ENCODE measurements at regions not wholly inside any gene's neighbourhood (a gene's known extent, or its start where the extent isn't known, plus 50 kb on each side); places are given as distances from the start of the nearest gene placed in this dataset.

- no peak for ATAC-seq
- H3K9me3 Mint-ChIP-seq = no peaks in the 10 kb centered on the region
- TF ChIP-seq CTCF (IDR thresholded peaks at IDR 0.05) = no peak
- ChIA-PET POLR2A (no interaction called here), CTCF (interaction anchor here (1.4 kb wide), 1 partner anchor 1281 kb away, joined by 3 read pairs; no protein-coding TSS in a partner anchor)
- H3K4me3 Mint-ChIP-seq = no peak overlapping the region
- no peaks in the 10 kb centered on the region for H3K36me3 Mint-ChIP-seq (ENCODE audit: low read depth)
- peaks cover 6% of the 10 kb centered on the region for H3K4me1 Mint-ChIP-seq (ENCODE audit: low read depth)
- peaks cover 15% of the 10 kb centered on the region for H3K27me3 Mint-ChIP-seq
- DNase-seq = no peak
- intact Hi-C loops (cut with micrococcal nuclease) = no loop called here
- H3K27ac Mint-ChIP-seq = no peak overlapping the region
Observed at GRCh38 chr6:45756606-45757005, 259.1 kb downstream of the CLIC5 start.

DNA sequence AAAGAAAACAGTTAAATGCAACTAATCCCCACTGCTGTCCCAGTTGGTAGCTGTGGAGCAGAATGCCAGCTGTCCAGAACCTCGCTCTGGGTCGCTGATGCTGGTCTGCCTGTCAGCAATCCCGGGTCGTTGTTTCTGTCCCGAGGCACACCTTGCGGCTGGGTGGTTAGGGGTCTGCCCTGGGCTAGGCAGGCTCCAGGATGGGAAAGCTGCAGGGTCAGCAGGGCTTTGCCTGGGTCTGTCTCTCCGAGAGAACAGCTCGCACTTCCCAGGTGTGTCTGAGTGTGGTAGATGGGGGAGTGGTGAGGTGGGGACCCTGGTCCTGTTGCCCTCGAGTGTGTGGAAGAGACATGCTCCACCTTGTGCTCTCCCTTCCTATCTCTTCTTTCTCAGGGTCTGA lies 261.2 kb downstream of the CLIC5 start:
- ChIA-PET CTCF (no interaction called here), POLR2A (no interaction called here)
- no peak for TF ChIP-seq CTCF (IDR thresholded peaks at IDR 0.05)
- H3K4me1 Mint-ChIP-seq (ENCODE audit: low read depth) = peaks cover 6% of the 10 kb centered on the region
- peaks cover 19% of the 10 kb centered on the region for H3K27me3 Mint-ChIP-seq
- DNase-seq (no peak), ATAC-seq (no peak)
- intact Hi-C loops (cut with micrococcal nuclease) = no loop called here
- no peak overlapping the region for H3K27ac Mint-ChIP-seq
- no peaks in the 10 kb centered on the region for H3K36me3 Mint-ChIP-seq (ENCODE audit: low read depth)
- no peak overlapping the region for H3K4me3 Mint-ChIP-seq
- H3K9me3 Mint-ChIP-seq = no peaks in the 10 kb centered on the region

GRCh38 chr6:45746046-45746445 lies 269.6 kb downstream of the CLIC5 start:
- no peak for ATAC-seq
- TF ChIP-seq CTCF (IDR thresholded peaks at IDR 0.05) = no peak
- Mint-ChIP-seq H3K36me3 (ENCODE audit: low read depth) (no peaks in the 10 kb centered on the region), H3K27me3 (peaks cover 8% of the 10 kb centered on the region), H3K4me3 (no peak overlapping the region), H3K9me3 (peaks cover 7% of the 10 kb centered on the region), H3K27ac (no peak overlapping the region), H3K4me1 (ENCODE audit: low read depth) (peaks cover 12% of the 10 kb centered on the region)
- intact Hi-C loops (cut with micrococcal nuclease) = no loop called here
- ChIA-PET CTCF (interaction anchor here (1.6 kb wide), 1 partner anchor 27 kb away, joined by 4 read pairs; no protein-coding TSS in a partner anchor), POLR2A (interaction anchor here (2.1 kb wide), 1 partner anchor 10 kb away, joined by 5 read pairs; no protein-coding TSS in a partner anchor)
- no peak for DNase-seq

GRCh38 chr6:45743028-45743615 lies 272.5 kb downstream of the CLIC5 start:
- Mint-ChIP-seq H3K27ac (no peak overlapping the region), H3K9me3 (peaks cover 5% of the 10 kb centered on the region), H3K4me1 (ENCODE audit: low read depth) (peaks cover 23% of the 10 kb centered on the region), H3K36me3 (ENCODE audit: low read depth) (no peaks in the 10 kb centered on the region), H3K27me3 (no peaks in the 10 kb centered on the region), H3K4me3 (no peak overlapping the region)
- TF ChIP-seq CTCF (IDR thresholded peaks at IDR 0.05) = no peak
- intact Hi-C loops (cut with micrococcal nuclease) = loop anchor here (5.0 kb wide), 1 partner anchor 59 kb away; no protein-coding TSS in a partner anchor
- ChIA-PET POLR2A (no interaction called here), CTCF (interaction anchor here (0.9 to 1.9 kb wide), 2 partner anchors 14 to 28 kb away, joined by 3 to 4 read pairs; no protein-coding TSS in a partner anchor)
- no peak for DNase-seq
- ATAC-seq = no peak

DNA sequence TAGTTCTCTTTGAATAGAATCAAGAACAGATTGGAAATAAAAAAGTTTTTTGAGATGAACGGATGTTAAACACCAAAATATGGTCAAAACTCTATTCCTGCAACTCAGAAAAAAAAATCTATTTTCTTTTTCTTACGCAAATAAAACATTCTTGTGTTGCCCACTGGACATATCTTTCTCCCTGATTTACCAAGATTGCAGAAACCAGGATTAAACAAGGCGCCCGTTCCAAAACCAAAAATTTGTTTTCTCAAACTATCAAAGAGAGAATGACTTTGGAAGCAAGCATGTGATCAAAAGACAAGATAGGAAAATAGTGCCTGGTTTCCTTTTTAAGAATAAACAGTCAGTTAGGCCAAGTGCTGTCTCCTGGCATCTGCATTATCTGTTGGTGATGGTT lies 273.1 kb downstream of the CLIC5 start:
- H3K36me3 Mint-ChIP-seq (ENCODE audit: low read depth) = no peaks in the 10 kb centered on the region
- peaks cover 29% of the 10 kb centered on the region for H3K4me1 Mint-ChIP-seq (ENCODE audit: low read depth)
- peaks cover 2% of the 10 kb centered on the region for H3K9me3 Mint-ChIP-seq
- no peaks in the 10 kb centered on the region for H3K27me3 Mint-ChIP-seq
- TF ChIP-seq CTCF (IDR thresholded peaks at IDR 0.05) = no peak
- DNase-seq (no peak), ATAC-seq (no peak)
- H3K27ac Mint-ChIP-seq = no peak overlapping the region
- ChIA-PET POLR2A (no interaction called here), CTCF (interaction anchor here (0.9 to 1.9 kb wide), 3 partner anchors 15 to 58 kb away, joined by 3 to 4 read pairs (median 3); no protein-coding TSS in a partner anchor)
- intact Hi-C loops (cut with micrococcal nuclease) = loop anchor here (5.0 kb wide), 1 partner anchor 60 kb away; no protein-coding TSS in a partner anchor
- H3K4me3 Mint-ChIP-seq = no peak overlapping the region
